Neural progenitor cell (in vitro differentiated cells): ENCODE measurements at regions not wholly inside any gene's neighbourhood (a gene's known extent, or its start where the extent isn't known, plus 50 kb on each side); places are given as distances from the start of the nearest gene placed in this dataset.

Experiments used
- DNase-seq: peaks from one replicate; pipeline ENCODE4 v3.0.0-alpha.2; 2016; ENCODE audit warnings: low spot score
- H2AFZ ChIP-seq: fragments of 200-600 bp; sonication (generic); replicated peaks from 2 replicates; pipeline ENCODE4 v1.6.1; 2016; ENCODE audit warnings: antibody characterized with exemption
- H3F3A ChIP-seq: fragments of 200-600 bp; sonication (generic); 2 replicates; pipeline ENCODE4 v1.6.1; 2016; ENCODE audit warnings: antibody characterized with exemption, low read depth
- H3K27ac ChIP-seq: fragments of 200-600 bp; sonication (generic); 2 replicates; pipeline ENCODE4 v1.5.1; 2016; ENCODE audit warnings: mild to moderate bottlenecking
- H3K27me3 ChIP-seq: fragments of 200-600 bp; sonication (generic); 2 replicates; pipeline ENCODE4 v1.6.1; 2016; ENCODE audit warnings: mild to moderate bottlenecking, moderate library complexity
- H3K36me3 ChIP-seq: fragments of 200-600 bp; sonication (generic); 2 replicates; pipeline ENCODE4 v1.5.1; 2016
- H3K4me1 ChIP-seq: fragments of 200-600 bp; sonication (generic); 2 replicates; pipeline ENCODE4 v1.6.1; 2016; ENCODE audit warnings: mixed run types
- H3K4me2 ChIP-seq: fragments of 200-600 bp; sonication (generic); 2 replicates; pipeline ENCODE4 v1.6.1; 2016
- H3K4me3 ChIP-seq: fragments of 200-600 bp; sonication (generic); 2 replicates; pipeline ENCODE4 v1.5.1; 2016
- H3K79me2 ChIP-seq: fragments of 200-600 bp; sonication (generic); 2 replicates; pipeline ENCODE4 v1.6.1; 2016; ENCODE audit warnings: low read depth
- H3K9ac ChIP-seq: fragments of 200-600 bp; sonication (generic); 2 replicates; pipeline ENCODE4 v1.6.1; 2016
- H3K9me3 ChIP-seq: fragments of 200-600 bp; sonication (generic); 2 replicates; pipeline ENCODE4 v1.5.1; 2016; ENCODE audit warnings: low read depth
- H4K20me1 ChIP-seq: fragments of 200-600 bp; sonication (generic); 2 replicates; pipeline ENCODE4 v1.6.1; 2016; ENCODE audit warnings: low read depth
- H3K27ac Mint-ChIP-seq: 3 replicates; pipeline ENCODE4 v1.8.0; 2021; ENCODE audit warnings: mixed read lengths
- H3K27me3 Mint-ChIP-seq: 2 replicates; pipeline ENCODE4 v1.8.0; 2022; ENCODE audit warnings: low read depth, mild to moderate bottlenecking, inconsistent platforms, moderate library complexity, mixed read lengths; ENCODE audit not compliant: insufficient read depth
- H3K36me3 Mint-ChIP-seq: 3 replicates; pipeline ENCODE4 v1.8.0; 2021; ENCODE audit warnings: mixed read lengths
- H3K4me1 Mint-ChIP-seq: 3 replicates; pipeline ENCODE4 v1.8.0; 2021; ENCODE audit warnings: mixed read lengths
- H3K4me3 Mint-ChIP-seq: 3 replicates; pipeline ENCODE4 v1.8.0; 2021; ENCODE audit warnings: mild to moderate bottlenecking, moderate library complexity, mixed read lengths
- H3K9me3 Mint-ChIP-seq: 3 replicates; pipeline ENCODE4 v1.8.0; 2020; ENCODE audit warnings: mixed read lengths
- EZH2 ChIP-seq: fragments of 200-600 bp; sonication (generic); IDR thresholded peaks from 2 replicates; pipeline ENCODE4 v1.6.1; 2017; ENCODE audit warnings: antibody characterized with exemption, mild to moderate bottlenecking, moderate library complexity
- EZH2phosphoT487 ChIP-seq: fragments of 200-600 bp; sonication (generic); IDR thresholded peaks from 2 replicates; pipeline ENCODE4 v1.6.1; 2017; ENCODE audit warnings: antibody characterized with exemption
- TF ChIP-seq, protein P1 (sequence below): fragments of 200-600 bp; sonication (generic); IDR thresholded peaks from 2 replicates; pipeline ENCODE4 v1.5.1; 2017; ENCODE audit warnings: antibody characterized with exemption, mild to moderate bottlenecking

GRCh38 chr13:44281252-44282000 lies 92.2 kb upstream of the SERP2 start:
- H3F3A ChIP-seq, result no peaks in the 10 kb centered on the region
- H3K9me3 Mint-ChIP-seq, result peaks cover 3% of the 10 kb centered on the region
- H3K27ac Mint-ChIP-seq, result no peak overlapping the region
- no peaks in the 10 kb centered on the region for H3K4me1 ChIP-seq
- H3K4me3 Mint-ChIP-seq, result no peak overlapping the region
- H3K27me3 ChIP-seq, result no peaks in the 10 kb centered on the region
- H3K4me3 ChIP-seq, result no peak overlapping the region
- H2AFZ ChIP-seq, result no peak overlapping the region
- TF ChIP-seq EZH2, result no peak
- no peak for TF ChIP-seq EZH2phosphoT487
- TF ChIP-seq, protein P1, sequence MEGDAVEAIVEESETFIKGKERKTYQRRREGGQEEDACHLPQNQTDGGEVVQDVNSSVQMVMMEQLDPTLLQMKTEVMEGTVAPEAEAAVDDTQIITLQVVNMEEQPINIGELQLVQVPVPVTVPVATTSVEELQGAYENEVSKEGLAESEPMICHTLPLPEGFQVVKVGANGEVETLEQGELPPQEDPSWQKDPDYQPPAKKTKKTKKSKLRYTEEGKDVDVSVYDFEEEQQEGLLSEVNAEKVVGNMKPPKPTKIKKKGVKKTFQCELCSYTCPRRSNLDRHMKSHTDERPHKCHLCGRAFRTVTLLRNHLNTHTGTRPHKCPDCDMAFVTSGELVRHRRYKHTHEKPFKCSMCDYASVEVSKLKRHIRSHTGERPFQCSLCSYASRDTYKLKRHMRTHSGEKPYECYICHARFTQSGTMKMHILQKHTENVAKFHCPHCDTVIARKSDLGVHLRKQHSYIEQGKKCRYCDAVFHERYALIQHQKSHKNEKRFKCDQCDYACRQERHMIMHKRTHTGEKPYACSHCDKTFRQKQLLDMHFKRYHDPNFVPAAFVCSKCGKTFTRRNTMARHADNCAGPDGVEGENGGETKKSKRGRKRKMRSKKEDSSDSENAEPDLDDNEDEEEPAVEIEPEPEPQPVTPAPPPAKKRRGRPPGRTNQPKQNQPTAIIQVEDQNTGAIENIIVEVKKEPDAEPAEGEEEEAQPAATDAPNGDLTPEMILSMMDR, result no peak
- H3K36me3 ChIP-seq, result no peaks in the 10 kb centered on the region
- H3K36me3 Mint-ChIP-seq, result no peaks in the 10 kb centered on the region
- no peaks in the 10 kb centered on the region for H3K9me3 ChIP-seq
- DNase-seq, result no peak
- peaks cover 6% of the 10 kb centered on the region for H3K4me1 Mint-ChIP-seq
- H3K27me3 Mint-ChIP-seq, result peaks cover 10% of the 10 kb centered on the region
- H4K20me1 ChIP-seq, result no peaks in the 10 kb centered on the region
- no peak overlapping the region for H3K9ac ChIP-seq
- no peak overlapping the region for H3K27ac ChIP-seq
- no peaks in the 10 kb centered on the region for H3K79me2 ChIP-seq
- no peak overlapping the region for H3K4me2 ChIP-seq

- no peaks in the 10 kb centered on the region for H3K36me3 Mint-ChIP-seq
- peaks cover 10% of the 10 kb centered on the region for H3K27me3 Mint-ChIP-seq
- Histone ChIP-seq H3K79me2 (no peaks in the 10 kb centered on the region), H3K36me3 (no peaks in the 10 kb centered on the region), H4K20me1 (no peaks in the 10 kb centered on the region), H3K27ac (no peak overlapping the region), H3K4me2 (no peak overlapping the region), H3K9ac (no peak overlapping the region), H3K9me3 (no peaks in the 10 kb centered on the region), H3F3A (no peaks in the 10 kb centered on the region), H2AFZ (no peak overlapping the region), H3K4me3 (no peak overlapping the region), H3K27me3 (no peaks in the 10 kb centered on the region), H3K4me1 (no peaks in the 10 kb centered on the region)
- peaks cover 3% of the 10 kb centered on the region for H3K9me3 Mint-ChIP-seq
- no peak for DNase-seq
- H3K4me3 Mint-ChIP-seq, result no peak overlapping the region
- TF ChIP-seq, protein P1, result no peak
- TF ChIP-seq EZH2phosphoT487 (no peak), EZH2 (no peak)
- H3K4me1 Mint-ChIP-seq, result peaks cover 9% of the 10 kb centered on the region
- H3K27ac Mint-ChIP-seq, result no peak overlapping the region
Measured at GRCh38 chr13:44283600-44283999, 90.0 kb upstream of the SERP2 start.

DNA sequence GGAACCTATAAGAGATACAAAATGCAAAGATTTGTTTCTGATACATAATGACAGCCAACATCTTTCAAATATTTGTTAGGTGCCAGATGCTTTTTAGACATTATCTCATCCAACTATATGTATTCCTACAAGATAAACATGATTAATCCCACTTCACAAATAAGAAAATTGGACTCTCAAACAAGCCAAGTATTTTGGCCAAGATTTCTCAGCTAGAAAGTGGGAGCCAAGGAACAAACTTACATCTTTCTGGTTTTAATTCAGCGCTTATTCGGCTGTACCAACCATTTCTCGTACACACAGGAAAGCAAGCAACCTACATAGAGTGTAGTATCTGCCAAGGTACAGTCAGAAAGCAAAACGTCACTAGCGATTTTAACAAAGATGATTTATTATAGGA lies 85.7 kb upstream of the SERP2 start:
- no peak for TF ChIP-seq EZH2phosphoT487
- TF ChIP-seq, protein P1, result no peak
- TF ChIP-seq EZH2, result no peak
- H3K36me3 Mint-ChIP-seq, result no peaks in the 10 kb centered on the region

More for the DNA sequence above, 85.7 kb upstream of the SERP2 start:
- Mint-ChIP-seq H3K4me1 (peaks cover 14% of the 10 kb centered on the region), H3K27ac (no peak overlapping the region), H3K27me3 (peaks cover 6% of the 10 kb centered on the region), H3K9me3 (peaks cover 6% of the 10 kb centered on the region), H3K4me3 (no peak overlapping the region)
- Histone ChIP-seq H3K79me2 (no peaks in the 10 kb centered on the region), H3K4me2 (no peak overlapping the region), H2AFZ (no peak overlapping the region), H3K9ac (no peak overlapping the region), H3K27me3 (no peaks in the 10 kb centered on the region), H3K27ac (no peak overlapping the region), H3K9me3 (no peaks in the 10 kb centered on the region), H4K20me1 (no peaks in the 10 kb centered on the region), H3K36me3 (no peaks in the 10 kb centered on the region), H3F3A (no peaks in the 10 kb centered on the region), H3K4me3 (no peak overlapping the region), H3K4me1 (no peaks in the 10 kb centered on the region)
- DNase-seq, result no peak
